ENCODE measurements at regions not wholly inside any gene's neighbourhood (a gene's known extent, or its start where the extent isn't known, plus 50 kb on each side); places are given as distances from the start of the nearest gene placed in this dataset.

DNA sequence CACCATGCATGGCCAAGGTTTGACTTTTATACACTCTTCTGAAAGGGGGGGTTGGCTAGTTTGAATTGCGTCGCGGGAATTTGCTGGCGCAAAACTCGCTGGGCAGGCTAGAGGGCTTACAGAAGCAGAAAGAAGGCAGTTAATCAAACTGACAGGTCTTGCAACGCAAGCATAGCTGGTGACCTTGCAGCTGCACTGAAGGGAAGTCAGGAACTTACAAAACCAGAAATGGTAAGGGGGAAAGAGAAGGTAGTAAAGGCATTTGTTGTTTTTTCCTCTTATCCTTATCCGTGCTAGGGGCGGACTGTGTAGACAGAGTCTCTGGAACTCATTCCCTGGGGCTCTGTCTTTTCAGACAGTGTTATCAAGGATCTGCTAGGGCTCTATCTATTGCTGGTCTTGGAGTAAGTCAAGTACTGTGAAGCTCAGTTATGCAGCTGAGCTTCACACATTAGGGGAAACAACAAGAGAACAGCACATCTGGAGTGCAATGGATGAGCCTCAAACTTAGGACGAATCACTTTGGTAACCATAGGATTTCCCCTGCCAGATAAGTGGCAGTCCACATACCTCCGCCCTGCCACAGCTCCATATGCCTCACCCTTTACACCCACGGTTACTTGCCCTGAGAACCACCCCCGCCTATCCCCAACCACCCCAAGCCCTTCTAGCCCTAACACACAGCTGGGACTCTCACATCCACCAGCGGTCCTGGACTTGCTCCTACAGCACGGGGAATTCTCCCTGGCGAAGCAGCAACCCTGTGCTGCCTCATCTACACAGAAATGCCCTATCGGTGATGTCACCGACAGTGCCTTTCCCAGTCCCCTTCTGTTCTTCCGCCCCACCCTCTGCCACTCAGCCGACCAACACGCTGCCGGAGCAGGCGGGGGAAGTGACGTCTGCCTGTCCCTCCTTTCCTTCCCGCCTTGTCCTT, 251.4 kb downstream of the FAM72C start:
- H3K4me2 ChIP-seq: peak overlapping the region; percentile 67
- no peaks in the 10 kb centered on the region for H3K4me1 ChIP-seq
- no peak for FAIRE-seq
- peak overlapping the region; percentile 29; the same call in 2 of the 3 replicates for H3K4me3 ChIP-seq
- ChIA-PET CTCF (interaction anchor here (1.0 kb wide), 1 partner anchor 10 kb away, joined by 3 read pairs; no protein-coding TSS in a partner anchor), POLR2A (no interaction called here)
- H3K9me3 ChIP-seq: no peaks in the 10 kb centered on the region
- peak; percentile 35 to 66 for DNase-seq (ENCODE audit: low read depth in 1 of 2, low spot score in 1 of 2)
- TF ChIP-seq FOXS1 (CRISPR knock-in tag; IDR thresholded peaks at IDR 0.05): no peak
- TF ChIP-seq ZFP36 (IDR thresholded peaks at IDR 0.05; ENCODE audit: borderline replicate concordance, partially characterized antibody): no peak
- TF ChIP-seq, protein P1, sequence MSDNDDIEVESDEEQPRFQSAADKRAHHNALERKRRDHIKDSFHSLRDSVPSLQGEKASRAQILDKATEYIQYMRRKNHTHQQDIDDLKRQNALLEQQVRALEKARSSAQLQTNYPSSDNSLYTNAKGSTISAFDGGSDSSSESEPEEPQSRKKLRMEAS (IDR thresholded peaks at IDR 0.05): peak; percentile 77
- no peak for TF ChIP-seq TP53 (CRISPR knock-in tag; IDR thresholded peaks at IDR 0.05)
- TF ChIP-seq RNF2 (IDR thresholded peaks at IDR 0.05; ENCODE audit: borderline replicate concordance, low read depth): no peak
- TF ChIP-seq, protein P2, sequence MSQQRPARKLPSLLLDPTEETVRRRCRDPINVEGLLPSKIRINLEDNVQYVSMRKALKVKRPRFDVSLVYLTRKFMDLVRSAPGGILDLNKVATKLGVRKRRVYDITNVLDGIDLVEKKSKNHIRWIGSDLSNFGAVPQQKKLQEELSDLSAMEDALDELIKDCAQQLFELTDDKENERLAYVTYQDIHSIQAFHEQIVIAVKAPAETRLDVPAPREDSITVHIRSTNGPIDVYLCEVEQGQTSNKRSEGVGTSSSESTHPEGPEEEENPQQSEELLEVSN (IDR thresholded peaks at IDR 0.05; ENCODE audit: borderline replicate concordance, low read depth): peak; percentile 87
- no peak for TF ChIP-seq JUNB (IDR thresholded peaks at IDR 0.05)
- TF ChIP-seq, protein P3, sequence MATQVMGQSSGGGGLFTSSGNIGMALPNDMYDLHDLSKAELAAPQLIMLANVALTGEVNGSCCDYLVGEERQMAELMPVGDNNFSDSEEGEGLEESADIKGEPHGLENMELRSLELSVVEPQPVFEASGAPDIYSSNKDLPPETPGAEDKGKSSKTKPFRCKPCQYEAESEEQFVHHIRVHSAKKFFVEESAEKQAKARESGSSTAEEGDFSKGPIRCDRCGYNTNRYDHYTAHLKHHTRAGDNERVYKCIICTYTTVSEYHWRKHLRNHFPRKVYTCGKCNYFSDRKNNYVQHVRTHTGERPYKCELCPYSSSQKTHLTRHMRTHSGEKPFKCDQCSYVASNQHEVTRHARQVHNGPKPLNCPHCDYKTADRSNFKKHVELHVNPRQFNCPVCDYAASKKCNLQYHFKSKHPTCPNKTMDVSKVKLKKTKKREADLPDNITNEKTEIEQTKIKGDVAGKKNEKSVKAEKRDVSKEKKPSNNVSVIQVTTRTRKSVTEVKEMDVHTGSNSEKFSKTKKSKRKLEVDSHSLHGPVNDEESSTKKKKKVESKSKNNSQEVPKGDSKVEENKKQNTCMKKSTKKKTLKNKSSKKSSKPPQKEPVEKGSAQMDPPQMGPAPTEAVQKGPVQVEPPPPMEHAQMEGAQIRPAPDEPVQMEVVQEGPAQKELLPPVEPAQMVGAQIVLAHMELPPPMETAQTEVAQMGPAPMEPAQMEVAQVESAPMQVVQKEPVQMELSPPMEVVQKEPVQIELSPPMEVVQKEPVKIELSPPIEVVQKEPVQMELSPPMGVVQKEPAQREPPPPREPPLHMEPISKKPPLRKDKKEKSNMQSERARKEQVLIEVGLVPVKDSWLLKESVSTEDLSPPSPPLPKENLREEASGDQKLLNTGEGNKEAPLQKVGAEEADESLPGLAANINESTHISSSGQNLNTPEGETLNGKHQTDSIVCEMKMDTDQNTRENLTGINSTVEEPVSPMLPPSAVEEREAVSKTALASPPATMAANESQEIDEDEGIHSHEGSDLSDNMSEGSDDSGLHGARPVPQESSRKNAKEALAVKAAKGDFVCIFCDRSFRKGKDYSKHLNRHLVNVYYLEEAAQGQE (IDR thresholded peaks at IDR 0.05): no peak
- no peak for TF ChIP-seq MAFK (IDR thresholded peaks at IDR 0.05; ENCODE audit: partially characterized antibody)
- peak; percentile 91 to 93 for ATAC-seq
- H3K27ac ChIP-seq: peak overlapping the region; percentile 51 to 81; a peak in 5 of 6 replicates
- 57% methylated on average over 21 of the region's 24 CpGs for WGBS (ENCODE audit: missing lambda C conversion rate)

DNA sequence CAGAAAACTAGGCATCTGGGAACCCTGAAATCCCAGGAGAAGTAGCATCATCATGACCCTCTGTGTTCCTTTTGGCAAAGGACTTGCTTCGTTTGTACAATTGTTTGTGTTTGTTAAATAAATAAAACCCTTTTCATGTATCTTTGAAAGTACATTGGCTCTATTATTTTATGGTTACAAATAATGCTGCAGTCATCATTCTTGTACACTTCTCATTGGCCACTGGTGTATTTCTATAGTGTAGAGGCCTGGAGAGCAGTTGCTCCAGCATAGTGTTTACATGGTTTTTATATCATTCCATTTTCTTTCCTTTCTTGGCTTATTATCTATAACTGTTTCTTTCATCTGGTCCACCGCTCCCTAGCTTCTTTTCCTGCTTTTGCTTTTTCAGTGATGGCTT, 253.3 kb downstream of the FAM72C start:
- ATAC-seq (no peak), FAIRE-seq (no peak), DNase-seq (ENCODE audit: low read depth in 1 of 2, low spot score in 1 of 2) (no peak)
- no peak overlapping the region for H3K4me3 ChIP-seq
- no peaks in the 10 kb centered on the region for H3K4me1 ChIP-seq
- POLR2A ChIA-PET: no interaction called here
- no peak for TF ChIP-seq FOXS1 (CRISPR knock-in tag; IDR thresholded peaks at IDR 0.05)
- peak; percentile 78 for TF ChIP-seq MAFK (IDR thresholded peaks at IDR 0.05; ENCODE audit: partially characterized antibody)
- TF ChIP-seq EHF (CRISPR knock-in tag; IDR thresholded peaks at IDR 0.05): no peak
- H3K27ac ChIP-seq: no peak overlapping the region
- CTCF ChIA-PET: interaction anchor here (1.0 kb wide), 1 partner anchor 8 kb away, joined by 4 read pairs; no protein-coding TSS in a partner anchor
- 53% methylated on average over 2 of the region's 2 CpGs for WGBS (ENCODE audit: missing lambda C conversion rate)
- H3K4me2 ChIP-seq: no peak overlapping the region
- H3K9me3 ChIP-seq: no peaks in the 10 kb centered on the region

DNA sequence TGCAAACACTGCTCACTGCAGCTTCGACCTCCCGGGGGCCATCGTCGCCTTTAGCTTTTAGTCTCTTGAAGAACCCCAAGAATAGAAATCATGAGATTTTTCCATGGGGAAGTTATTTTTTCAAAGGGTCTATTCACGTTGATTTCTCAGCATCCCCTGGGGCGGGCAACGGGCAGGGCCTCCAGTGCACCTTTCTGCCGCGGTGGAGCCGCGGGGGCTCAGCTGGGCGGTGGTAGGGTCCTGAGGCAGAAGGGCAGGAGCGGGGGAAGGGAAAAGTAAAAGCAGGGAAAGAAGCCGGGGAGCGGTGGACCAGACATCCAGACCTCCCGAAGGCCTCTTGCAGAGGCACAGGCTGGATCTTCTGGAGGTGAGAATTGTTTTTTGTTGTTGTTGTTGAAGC, 253.8 kb downstream of the FAM72C start:
- H3K9me3 ChIP-seq: no peaks in the 10 kb centered on the region
- ChIA-PET POLR2A (no interaction called here), CTCF (interaction anchor here (1.0 kb wide), 1 partner anchor 8 kb away, joined by 4 read pairs; no protein-coding TSS in a partner anchor)
- WGBS (ENCODE audit: missing lambda C conversion rate): 58% methylated on average over 15 of the region's 16 CpGs
- FAIRE-seq (no peak), ATAC-seq (no peak), DNase-seq (ENCODE audit: low read depth in 1 of 2, low spot score in 1 of 2) (no peak)
- no peak overlapping the region for H3K27ac ChIP-seq
- H3K4me1 ChIP-seq: no peaks in the 10 kb centered on the region
- TF ChIP-seq ZC3H11A (IDR thresholded peaks at IDR 0.05) (no peak), CBX8 (IDR thresholded peaks at IDR 0.05) (no peak), MYC (IDR thresholded peaks at IDR 0.05; ENCODE audit: borderline replicate concordance, low read length) (no peak), KDM5A (IDR thresholded peaks at IDR 0.05) (no peak), RNF2 (IDR thresholded peaks at IDR 0.05; ENCODE audit: borderline replicate concordance, low read depth) (no peak)
- no peak overlapping the region for H3K4me3 ChIP-seq
- H3K4me2 ChIP-seq: no peak overlapping the region

Measured in A549 (cell line).